ENCODE measurements at regions not wholly inside any gene's neighbourhood (a gene's known extent, or its start where the extent isn't known, plus 50 kb on each side); places are given as distances from the start of the nearest gene placed in this dataset.
"Not testable (repeated sequence)": the region's sequence is repeated elsewhere in the genome, so short reads cannot be mapped to it uniquely, and the experiment has no call there.

DNA sequence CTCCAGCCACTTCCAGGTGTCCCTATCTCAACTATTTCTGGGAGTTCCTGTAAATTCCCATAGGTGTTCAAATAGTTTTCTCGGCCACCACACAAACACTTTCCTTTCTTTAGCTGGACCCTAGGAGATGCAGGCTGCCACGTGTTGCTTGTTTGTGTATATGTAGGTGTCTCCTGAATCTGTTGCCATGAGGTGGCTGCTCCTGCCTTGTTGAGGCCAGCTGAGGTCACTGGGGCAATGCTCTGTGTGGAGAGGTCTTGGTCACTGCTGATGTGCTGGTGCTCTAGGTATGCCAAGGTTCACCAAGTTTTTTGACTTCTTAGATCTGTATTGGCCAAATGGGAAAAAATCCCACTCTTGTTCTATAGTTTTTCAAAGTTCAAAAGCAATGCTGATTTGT lies 132.5 kb upstream of the CHD1 start:
- no peak for DNase-seq (ENCODE audit: low read depth in 2 of 2)

DNA sequence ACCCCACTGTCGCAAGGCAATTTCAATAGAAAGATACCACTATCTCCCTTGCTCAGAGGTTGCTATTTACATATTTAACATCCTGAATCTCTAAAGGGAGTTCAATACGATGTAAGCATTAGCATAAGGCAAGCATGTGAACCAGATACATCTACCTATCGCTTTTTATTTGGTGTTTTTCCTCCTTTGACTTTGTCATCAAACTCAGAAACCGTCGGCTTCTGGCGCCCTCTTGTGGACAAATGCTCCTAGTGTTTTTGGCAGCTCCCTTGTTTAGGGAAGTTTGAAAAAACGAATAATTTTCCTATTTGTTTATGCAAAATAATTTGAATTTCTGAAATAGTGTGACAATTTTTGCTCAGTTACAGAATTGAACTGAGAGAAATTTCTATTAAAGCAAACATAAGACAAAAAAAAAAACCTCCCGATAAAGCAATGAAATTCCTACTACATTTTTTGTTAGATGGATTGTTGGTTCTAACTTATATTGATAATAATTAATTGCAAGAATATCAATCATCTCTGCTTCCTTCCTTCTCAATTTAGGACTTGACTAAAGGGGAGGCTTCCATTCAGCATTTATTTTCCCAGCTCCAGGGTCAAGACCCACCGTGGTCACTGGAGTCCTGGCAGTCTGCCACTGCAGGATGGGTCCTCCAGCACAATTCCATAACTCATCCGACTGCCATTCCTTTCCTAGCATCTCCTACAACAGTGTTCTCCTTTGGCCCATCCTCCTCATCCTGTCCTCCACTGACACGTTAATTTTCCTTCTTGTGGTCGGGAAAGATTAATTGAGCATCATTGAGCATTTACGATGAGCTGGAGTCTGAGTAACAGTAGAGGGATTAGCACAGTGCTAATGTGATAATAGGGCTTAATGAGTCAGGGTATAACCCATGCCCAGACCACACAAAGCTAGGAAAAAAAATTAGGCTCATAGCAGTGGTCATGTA lies 131.8 kb upstream of the CHD1 start:
- DNase-seq (ENCODE audit: low read depth in 2 of 2) = peak; percentile 45 to 49

DNA sequence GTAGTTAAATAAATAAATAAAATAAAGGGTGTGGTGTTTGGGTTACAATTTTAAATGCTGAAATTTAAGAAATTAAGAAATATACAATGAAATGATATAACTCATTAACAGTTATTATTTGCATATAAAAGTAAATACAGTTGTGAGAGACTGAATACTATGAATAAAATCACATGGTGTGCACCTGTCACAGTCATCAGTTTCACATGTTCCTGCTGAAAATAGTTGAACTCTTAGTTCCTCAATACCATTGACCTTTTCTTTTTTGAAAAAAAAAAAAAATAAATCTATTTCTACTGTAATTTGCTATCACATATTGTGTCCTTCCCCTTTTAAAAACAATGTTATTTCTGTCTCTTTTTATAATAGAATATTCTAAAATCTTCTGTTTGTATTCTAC lies 130.9 kb upstream of the CHD1 start:
- DNase-seq (ENCODE audit: low read depth in 2 of 2) = no peak

DNA sequence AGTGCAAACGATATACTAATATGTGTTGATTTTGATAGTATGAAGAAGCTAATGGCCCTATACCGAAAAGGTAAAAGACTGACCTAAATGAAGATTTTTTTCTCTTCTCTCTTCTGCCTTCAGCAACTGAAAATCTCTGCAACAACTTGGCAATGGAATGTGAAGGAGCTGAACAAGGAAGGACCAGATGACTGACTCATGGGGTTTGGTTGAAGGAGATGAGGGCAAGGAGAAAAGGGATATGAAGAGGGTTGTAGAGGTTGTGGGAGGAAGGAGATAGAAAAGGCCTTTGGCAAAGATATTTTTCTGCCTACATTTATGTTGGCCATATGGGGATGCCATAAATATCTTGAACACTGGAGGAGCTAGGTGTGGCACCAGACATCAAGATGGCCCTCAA lies 129.7 kb upstream of the CHD1 start:
- DNase-seq (ENCODE audit: low read depth in 2 of 2) = no peak

DNA sequence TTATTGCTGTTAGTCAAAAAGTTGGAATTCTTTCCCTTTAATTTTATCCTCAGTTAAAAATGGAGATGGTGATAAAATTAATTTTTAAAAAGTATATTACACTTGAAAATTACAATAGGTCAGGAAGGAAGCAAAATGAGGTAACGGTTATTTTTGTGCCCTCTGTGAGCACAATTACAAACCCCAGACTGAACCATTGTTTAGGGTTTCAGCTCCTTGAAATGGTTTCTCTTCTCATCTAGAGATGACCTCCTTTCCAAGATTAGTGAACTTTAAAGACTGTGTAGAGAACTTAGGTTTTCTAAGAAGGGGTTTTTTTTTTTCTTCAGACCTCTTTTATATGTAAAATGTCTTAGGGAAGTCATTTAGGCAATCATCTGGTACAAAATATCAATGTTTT lies 126.2 kb upstream of the CHD1 start:
- no peak for DNase-seq (ENCODE audit: low read depth in 2 of 2)

DNA sequence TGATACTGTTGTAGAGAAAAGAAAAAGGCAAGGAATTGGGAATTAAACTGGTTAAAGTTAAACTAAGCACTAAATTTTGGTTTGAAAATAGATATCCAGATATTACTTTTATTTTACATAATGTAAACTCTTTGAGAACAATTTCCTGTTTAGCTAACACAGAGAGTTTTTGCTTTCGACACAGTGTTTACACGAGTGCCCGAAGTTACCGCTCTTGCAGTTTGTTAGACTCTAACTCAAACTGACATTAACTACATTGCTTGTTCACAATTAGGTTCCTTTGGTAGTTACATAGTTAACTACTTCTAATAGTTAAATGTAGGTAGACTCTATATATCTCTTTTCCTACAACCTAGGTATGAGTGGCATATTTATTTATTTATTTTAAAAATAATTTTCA lies 117.1 kb upstream of the CHD1 start:
- no peak for DNase-seq (ENCODE audit: low read depth in 2 of 2)

DNA sequence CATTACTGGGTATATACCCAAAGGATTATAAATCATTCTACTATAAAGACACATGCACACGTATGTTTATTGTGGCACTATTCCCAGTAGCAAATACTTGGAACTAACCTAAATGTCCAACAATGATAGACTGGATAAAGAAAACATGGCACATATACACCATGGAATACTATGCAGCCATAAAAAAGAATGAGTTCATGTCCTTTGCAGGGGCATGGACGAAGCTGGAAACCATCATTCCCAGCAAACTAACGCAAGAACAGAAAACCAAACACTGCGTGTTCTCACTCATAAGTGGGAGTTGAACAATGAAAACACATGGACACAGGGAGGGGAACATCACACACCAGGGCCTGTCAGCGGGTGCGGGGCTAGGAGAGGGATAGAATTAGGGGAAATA lies 114.5 kb upstream of the CHD1 start:
- not testable (repeated sequence) for DNase-seq (ENCODE audit: low read depth in 2 of 2)

DNA sequence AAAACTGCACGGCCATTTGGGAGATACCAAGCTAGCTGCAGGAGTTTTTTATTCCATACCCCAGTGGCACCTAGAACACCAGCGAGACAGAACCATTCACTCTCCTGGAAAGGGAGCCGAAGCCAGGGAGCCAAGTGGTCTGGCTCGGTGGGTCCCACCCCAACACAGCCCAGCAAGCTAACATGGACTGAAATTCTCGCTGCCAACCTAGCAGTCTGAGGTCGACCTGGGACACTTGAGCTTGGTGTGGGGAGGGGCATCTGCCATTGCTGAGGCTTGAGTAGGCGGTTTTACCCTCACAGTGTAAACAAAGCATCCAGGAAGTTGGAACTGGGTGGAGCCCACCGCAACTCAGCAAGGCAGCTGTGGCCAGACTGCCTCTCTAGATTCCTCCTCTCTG lies 108.9 kb upstream of the CHD1 start:
- peak; percentile 3 to 10 for DNase-seq (ENCODE audit: low read depth in 2 of 2)

DNA sequence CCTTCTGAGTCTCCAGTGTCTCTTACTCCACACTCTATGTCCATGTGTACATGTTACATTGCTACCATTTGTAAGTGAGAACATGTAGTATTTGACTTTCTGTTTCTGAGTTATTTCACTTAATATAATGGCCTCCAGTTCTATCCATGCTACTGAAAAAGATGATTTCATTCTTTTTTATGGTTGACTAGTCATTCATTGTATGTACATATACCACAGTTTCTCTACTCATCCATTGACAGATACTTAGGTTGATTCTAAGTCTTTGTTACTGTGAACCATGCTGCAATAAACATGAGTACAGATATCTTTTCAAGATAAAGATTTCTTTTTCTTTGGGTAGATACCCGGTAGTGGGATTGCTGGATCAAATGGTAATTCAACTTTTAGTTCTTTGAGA lies 107.1 kb upstream of the CHD1 start:
- no peak for DNase-seq (ENCODE audit: low read depth in 2 of 2)

DNA sequence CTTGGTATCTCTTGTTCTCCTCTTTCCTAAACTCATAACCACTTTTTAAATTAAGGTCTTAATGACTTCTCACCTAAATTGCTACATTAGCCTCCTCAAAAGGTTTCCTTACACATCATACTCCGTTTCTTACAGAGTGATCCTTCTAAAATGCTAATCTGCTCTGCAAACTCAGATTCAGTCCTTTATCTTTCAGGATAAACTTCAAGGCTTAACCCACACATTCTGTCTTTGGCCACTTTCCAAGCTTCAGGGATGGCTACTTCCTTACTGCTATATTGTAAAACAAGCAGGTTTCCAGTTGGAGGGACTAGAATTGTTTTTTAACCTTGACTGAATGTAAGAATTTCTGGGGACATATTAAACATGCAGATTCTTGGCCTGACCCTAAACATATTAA lies 105.5 kb upstream of the CHD1 start:
- DNase-seq (ENCODE audit: low read depth in 2 of 2) = no peak

DNA sequence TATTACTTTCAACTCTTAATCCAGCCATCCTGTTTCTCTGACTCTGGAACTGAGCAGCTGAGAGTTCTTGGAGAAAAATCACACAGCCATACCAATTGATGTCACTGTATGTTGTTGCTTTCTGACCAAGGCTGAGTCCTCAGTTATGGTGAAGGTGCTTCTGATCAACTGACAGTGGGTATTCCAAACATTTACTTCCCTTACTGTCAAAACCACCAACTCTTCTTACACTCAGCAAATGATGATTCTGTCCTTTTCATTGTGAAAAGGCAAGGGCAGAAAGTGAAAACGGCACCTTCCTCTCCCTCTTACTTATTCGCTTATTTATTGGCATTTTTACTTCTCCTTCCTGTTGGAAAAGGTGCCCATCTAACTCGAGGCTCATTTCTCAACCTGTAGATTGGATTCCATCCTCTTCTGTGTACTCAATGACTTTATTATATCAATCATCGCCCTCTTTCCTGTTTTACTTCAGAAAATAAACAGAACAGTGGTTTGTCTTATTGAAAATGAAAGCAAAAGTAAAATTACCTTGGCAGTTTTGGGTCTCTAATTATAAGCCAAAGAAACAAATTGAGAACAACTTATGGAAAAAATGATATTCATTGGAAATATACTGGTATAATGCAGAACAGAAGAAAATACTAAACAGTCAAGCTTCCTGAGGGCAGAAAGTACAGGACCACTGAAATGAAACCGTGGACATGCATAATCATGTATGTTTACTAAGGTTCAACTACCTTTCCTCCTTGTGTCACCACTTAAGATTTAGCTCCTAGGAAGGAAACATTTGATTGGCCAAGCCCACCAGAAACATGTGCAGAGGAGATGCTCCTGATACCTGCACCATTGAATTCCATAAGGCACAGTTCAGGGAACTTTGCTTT lies 104.5 kb upstream of the CHD1 start:
- DNase-seq (ENCODE audit: low read depth in 2 of 2) = no peak

DNA sequence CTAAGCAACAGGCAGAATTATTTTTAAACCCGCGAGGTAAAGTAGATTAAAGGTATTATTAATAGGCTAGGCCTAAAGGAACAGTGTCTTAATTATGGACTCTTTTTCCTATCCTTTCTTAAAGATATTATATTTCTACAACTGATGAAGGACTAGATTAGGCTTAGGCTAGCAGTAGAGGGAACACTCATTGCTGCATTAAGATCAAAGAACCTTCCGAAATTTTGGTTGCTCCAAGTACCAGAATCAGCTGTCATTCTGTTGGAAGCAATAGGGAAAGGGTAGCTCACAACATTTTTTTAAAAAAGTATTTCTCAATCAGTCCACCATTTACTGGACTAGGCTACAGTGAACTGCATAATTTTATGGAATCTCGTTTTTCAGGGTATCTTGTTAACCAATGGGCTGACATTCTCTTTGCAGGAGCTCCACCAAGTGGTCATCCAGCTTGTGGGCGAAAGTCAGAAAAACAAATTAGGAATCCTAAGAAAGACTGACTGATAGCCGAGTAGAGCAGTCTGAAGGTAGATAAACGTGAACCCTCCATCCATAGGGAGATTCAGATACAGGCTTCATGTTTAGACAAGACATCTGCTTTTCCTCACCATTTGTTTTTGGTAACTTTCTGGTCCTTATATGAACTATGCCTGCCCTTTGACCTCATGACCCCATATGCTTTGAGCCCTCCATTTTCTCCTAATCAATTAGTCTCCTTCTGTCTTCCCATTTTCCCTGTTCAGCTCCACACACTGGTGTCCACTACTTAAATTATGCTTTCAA lies 103.6 kb upstream of the CHD1 start:
- DNase-seq (ENCODE audit: low read depth in 2 of 2) = no peak

DNA sequence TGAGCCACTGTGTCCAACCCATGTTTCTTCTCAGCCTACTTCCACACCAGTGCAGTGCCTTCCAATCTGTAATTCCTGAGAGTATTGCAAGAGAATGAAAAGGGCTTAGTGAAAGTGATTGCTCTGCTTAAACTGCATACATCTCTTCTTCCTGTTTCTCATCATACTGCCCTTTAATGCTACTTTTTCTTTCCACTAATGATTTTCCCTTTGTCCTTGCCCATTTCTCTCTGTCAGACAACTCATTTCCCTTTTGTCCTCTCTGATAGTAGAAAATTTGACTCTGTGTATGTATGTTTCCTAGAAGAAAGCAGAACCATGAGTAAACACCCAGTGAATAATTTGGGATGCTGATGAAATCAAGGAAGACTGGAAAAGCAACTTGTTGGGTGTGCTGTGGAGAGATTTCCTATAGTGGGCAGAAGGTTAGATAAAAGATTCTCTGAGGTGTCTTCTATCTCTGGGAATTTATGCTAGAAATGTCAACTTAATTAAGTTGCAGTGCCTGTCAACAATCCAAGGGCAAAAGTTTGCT lies 102.2 kb upstream of the CHD1 start:
- DNase-seq (ENCODE audit: low read depth in 2 of 2) = no peak

DNA sequence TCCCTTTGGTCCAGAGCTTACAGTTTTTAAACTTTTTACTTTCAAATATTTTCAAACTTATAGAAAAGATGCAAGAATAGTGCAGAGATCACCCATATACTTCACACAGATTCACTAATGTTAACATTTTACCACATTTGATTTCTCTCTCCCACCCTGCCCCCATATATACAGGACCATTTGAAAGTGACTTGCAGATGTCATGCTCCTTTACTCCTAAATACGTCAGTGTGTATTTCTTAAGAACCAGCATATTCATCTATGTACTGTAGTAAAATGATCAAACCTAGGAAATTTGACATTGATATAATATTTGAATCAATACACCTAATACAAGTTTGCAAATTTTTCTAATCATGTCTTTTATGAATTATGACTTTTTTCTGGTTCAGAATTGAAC lies 100.4 kb upstream of the CHD1 start:
- no peak for DNase-seq (ENCODE audit: low read depth in 2 of 2)

DNA sequence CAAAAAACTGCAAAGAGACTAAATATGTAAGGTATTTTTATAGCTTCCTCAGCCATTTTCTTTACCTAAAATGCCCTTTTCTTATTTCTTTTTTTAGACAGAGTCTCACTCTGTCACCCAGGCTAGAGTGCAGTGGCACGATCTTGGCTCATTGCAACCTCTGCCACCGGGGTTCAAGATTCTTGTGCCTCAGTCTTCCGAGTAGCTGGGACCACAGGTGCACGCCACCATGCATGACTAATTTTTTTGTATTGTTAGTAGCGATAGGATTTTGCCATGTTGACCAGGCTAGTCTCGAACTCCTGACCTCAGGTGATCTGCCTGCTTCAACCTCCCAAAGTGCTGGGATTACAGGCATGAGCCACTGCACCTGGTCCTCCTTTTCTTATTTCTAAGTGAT lies 99.4 kb upstream of the CHD1 start:
- DNase-seq (ENCODE audit: low read depth in 2 of 2) = not testable (repeated sequence)

DNA sequence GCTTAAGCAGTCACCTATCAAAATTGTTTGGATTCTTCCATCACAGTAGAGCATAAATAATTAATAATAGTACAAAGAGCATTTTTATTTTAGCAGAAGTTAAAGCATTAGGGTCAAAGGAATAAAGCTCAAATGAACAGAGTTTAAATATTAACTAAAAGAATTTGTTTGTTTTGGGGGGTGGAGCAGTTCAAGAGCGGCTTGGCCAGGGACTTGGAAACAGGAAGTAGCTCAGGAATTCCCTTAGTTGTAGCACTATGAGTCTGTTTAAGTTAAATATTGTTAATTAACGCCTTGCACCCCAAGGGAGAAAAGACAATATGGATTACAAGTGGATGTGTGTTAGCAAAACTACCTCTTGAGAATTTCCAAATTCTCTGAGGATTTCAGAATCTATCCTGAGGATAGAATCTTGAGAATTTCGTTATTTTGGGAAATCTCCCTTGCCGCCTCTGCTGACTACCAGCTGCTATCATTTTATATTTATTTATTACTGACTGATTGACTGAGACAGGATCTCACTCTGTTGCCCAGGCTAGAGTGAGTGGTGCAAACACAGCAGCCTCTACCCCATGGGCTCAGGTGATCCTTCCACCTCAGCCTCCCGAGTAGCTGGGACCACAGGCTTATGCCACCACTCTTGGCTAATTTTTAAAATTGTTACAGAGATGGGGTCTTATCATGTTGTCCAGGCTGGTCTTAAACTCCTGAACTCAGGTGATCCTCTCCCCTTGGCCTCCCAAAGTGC lies 96.7 kb upstream of the CHD1 start:
- no peak for DNase-seq (ENCODE audit: low read depth in 2 of 2)

DNA sequence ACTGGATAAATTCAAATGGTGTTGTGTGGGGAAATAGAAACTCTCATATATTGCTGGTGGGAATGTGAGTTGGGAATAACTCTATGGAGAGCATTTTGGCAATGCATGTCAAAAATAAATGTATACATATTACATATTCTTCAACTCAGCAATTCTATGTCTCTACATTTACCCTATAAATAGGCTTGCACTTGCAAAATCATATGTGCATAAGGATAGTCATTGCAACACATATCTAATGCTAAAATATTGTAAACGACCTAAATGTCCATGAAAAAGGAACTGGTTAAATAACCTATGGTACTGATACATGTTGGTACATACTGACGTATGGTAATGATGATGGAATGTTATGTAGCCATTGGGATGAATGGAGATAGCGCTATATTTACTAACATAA lies 94.5 kb upstream of the CHD1 start:
- DNase-seq (ENCODE audit: low read depth in 2 of 2) = no peak

DNA sequence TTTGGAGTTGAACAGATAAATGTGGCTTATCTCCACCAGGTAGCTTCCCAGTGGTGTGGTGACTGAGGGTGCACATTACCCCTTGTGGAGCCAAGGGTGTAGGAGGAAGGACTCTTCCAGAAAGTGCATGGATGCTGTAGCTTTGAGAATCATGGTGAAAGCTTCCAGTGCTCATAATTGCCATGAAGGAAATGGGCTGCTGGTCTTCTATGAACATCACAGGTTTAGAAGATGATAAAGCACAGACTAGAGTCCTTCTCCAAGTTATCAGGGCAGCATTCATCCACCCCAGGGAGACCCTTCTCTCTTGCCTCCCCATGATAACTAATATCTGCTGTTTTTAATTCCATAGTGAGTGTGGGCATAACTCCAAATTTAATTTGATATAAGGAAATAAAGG lies 93.4 kb upstream of the CHD1 start:
- no peak for DNase-seq (ENCODE audit: low read depth in 2 of 2)

DNA sequence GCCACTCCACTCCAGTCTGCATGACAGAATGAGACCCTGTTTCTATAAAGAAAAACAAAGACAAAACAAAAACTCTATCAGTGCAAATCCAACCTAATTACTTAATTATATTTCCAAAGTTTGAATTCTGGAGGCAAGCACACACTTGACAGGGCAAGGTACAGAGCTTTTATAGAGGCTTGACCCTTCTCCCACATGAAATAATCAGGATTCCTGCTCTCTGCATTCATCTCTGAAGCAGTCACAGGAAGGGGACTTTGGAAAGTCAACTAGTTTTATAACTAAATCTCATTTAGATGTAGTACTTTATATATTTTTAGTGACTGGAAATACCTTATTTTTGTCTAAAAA lies 91.9 kb upstream of the CHD1 start:
- DNase-seq (ENCODE audit: low read depth in 2 of 2) = no peak

DNA sequence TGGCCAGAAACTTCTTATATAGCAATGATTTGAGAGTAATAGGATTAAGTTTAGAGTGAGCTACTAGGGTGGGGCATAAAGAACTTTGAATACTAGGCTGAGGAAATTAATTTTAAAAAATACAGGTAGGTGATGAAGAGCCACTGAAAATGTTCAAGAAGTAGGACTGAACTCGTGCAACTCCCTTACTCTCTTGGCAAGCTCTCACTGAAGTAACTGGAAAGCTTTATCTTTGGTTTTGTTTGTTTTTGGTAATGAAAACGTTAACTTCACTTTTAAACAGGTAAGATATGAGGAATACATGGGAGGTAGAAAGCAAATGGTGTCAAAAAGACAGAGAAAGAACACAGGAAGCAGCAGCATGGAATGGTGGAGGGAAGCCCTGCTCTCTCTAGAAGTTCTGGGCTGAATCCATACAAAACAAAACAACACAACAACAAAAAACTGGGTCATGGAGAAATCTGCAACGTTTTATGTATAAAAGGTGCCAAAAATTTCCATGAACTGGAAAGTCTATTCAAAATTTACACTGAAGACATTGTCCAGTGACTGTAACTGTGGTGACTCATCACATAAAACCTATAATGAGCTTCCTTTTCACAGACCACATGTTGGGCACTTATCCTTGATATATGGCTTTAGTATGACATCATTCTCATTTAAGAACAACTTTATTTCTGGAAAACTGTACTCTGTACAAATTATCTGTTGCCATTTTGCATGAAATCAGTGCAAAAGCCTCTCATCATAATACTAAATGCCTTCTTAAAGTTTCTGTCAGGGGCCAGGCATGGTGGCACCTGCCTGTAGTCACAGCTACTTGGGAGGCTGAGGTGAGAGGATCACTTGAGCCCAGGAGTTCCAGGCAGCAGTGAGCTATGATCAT lies 91.2 kb upstream of the CHD1 start:
- no peak for DNase-seq (ENCODE audit: low read depth in 2 of 2)
